WTC11 (cell line): ENCODE measurements at regions not wholly inside any gene's neighbourhood (a gene's known extent, or its start where the extent isn't known, plus 50 kb on each side); places are given as distances from the start of the nearest gene placed in this dataset.

ENCODE experiments used
- GABPB1 ChIP-seq: sonication (generic); formaldehyde crosslinking; IDR thresholded peaks from 2 replicates; pipeline ENCODE4 v1.8.1; 2023; ENCODE audit warnings: mild to moderate bottlenecking, missing genetic modification reagents
- JUN ChIP-seq: sonication (generic); formaldehyde crosslinking; IDR thresholded peaks from 2 replicates; pipeline ENCODE4 v1.8.0; 2023; ENCODE audit warnings: mild to moderate bottlenecking, missing genetic modification reagents
- KAT7 ChIP-seq: sonication (generic); formaldehyde crosslinking; IDR thresholded peaks from 2 replicates; pipeline ENCODE4 v1.8.1; 2023; ENCODE audit warnings: missing genetic modification reagents, mild to moderate bottlenecking, borderline replicate concordance
- MYBL2 ChIP-seq: sonication (generic); formaldehyde crosslinking; IDR thresholded peaks from 2 replicates; pipeline ENCODE4 v1.8.1; 2023; ENCODE audit warnings: mild to moderate bottlenecking, moderate library complexity, missing genetic modification reagents
- SP1 ChIP-seq: sonication (generic); formaldehyde crosslinking; conservative IDR thresholded peaks from 2 replicates; pipeline ENCODE4 v1.8.1; 2022; ENCODE audit warnings: missing genetic modification reagents
- TEAD1 ChIP-seq: sonication (generic); formaldehyde crosslinking; IDR thresholded peaks from 2 replicates; pipeline ENCODE4 v1.8.0; 2022; ENCODE audit warnings: mild to moderate bottlenecking, missing genetic modification reagents
- TF ChIP-seq, protein P1 (sequence below): fragments of 200-600 bp; IDR thresholded peaks from 2 replicates; pipeline ENCODE4 v1.8.0; 2022; ENCODE audit warnings: antibody characterized with exemption
- TF ChIP-seq, protein P2 (sequence below): sonication (generic); formaldehyde crosslinking; IDR thresholded peaks from 2 replicates; pipeline ENCODE4 v1.8.1; 2023; ENCODE audit warnings: mild to moderate bottlenecking, moderate library complexity, missing genetic modification reagents

DNA sequence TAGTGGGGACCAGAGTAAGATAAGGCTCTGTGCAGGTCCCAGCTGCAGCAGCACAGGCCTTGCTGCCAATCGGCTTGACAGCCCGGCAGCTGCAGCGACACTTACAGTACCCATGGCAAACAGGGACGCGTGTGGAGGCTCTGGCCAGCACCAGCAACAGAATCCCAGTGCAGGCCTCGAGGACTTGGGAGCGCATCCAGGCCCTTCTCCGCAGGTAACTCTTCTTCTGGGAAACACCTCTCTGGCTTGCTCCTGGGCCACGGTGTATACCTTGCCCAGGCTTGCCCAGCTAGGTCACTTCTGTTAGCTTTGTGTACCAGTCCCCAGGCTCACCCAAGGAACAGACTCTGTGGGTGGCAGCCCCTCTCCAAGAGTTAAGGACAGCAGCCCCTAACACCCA, 126.7 kb downstream of the CTTN start:
- TF ChIP-seq, protein P1, sequence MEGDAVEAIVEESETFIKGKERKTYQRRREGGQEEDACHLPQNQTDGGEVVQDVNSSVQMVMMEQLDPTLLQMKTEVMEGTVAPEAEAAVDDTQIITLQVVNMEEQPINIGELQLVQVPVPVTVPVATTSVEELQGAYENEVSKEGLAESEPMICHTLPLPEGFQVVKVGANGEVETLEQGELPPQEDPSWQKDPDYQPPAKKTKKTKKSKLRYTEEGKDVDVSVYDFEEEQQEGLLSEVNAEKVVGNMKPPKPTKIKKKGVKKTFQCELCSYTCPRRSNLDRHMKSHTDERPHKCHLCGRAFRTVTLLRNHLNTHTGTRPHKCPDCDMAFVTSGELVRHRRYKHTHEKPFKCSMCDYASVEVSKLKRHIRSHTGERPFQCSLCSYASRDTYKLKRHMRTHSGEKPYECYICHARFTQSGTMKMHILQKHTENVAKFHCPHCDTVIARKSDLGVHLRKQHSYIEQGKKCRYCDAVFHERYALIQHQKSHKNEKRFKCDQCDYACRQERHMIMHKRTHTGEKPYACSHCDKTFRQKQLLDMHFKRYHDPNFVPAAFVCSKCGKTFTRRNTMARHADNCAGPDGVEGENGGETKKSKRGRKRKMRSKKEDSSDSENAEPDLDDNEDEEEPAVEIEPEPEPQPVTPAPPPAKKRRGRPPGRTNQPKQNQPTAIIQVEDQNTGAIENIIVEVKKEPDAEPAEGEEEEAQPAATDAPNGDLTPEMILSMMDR: no peak
- TF ChIP-seq, protein P2, sequence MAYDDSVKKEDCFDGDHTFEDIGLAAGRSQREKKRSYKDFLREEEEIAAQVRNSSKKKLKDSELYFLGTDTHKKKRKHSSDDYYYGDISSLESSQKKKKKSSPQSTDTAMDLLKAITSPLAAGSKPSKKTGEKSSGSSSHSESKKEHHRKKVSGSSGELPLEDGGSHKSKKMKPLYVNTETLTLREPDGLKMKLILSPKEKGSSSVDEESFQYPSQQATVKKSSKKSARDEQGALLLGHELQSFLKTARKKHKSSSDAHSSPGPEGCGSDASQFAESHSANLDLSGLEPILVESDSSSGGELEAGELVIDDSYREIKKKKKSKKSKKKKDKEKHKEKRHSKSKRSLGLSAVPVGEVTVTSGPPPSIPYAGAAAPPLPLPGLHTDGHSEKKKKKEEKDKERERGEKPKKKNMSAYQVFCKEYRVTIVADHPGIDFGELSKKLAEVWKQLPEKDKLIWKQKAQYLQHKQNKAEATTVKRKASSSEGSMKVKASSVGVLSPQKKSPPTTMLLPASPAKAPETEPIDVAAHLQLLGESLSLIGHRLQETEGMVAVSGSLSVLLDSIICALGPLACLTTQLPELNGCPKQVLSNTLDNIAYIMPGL: no peak
- TF ChIP-seq SP1 (CRISPR knock-in tag) (no peak), MYBL2 (CRISPR knock-in tag) (no peak), GABPB1 (CRISPR knock-in tag) (no peak), KAT7 (no peak), TEAD1 (CRISPR knock-in tag) (no peak), JUN (CRISPR knock-in tag) (no peak)
